ENCODE measurements at regions not wholly inside any gene's neighbourhood (a gene's known extent, or its start where the extent isn't known, plus 50 kb on each side); places are given as distances from the start of the nearest gene placed in this dataset.

GRCh38 chr18:56136105-56136504, 502.3 kb downstream of the TXNL1 start (continued):
- TF ChIP-seq YBX1 (IDR thresholded peaks at IDR 0.05): no peak
- no peak for TF ChIP-seq FIP1L1 (IDR thresholded peaks at IDR 0.05; ENCODE audit: low read depth, low read length, poor library complexity, severe bottlenecking)
- TF ChIP-seq MCM2 (IDR thresholded peaks at IDR 0.05; ENCODE audit: low read depth): no peak
- TF ChIP-seq ZBTB8A (IDR thresholded peaks at IDR 0.05; ENCODE audit: partially characterized antibody): no peak
- TF ChIP-seq ZNF384 (IDR thresholded peaks at IDR 0.05; ENCODE audit: low read depth, low read length): no peak
- TF ChIP-seq, protein P1, sequence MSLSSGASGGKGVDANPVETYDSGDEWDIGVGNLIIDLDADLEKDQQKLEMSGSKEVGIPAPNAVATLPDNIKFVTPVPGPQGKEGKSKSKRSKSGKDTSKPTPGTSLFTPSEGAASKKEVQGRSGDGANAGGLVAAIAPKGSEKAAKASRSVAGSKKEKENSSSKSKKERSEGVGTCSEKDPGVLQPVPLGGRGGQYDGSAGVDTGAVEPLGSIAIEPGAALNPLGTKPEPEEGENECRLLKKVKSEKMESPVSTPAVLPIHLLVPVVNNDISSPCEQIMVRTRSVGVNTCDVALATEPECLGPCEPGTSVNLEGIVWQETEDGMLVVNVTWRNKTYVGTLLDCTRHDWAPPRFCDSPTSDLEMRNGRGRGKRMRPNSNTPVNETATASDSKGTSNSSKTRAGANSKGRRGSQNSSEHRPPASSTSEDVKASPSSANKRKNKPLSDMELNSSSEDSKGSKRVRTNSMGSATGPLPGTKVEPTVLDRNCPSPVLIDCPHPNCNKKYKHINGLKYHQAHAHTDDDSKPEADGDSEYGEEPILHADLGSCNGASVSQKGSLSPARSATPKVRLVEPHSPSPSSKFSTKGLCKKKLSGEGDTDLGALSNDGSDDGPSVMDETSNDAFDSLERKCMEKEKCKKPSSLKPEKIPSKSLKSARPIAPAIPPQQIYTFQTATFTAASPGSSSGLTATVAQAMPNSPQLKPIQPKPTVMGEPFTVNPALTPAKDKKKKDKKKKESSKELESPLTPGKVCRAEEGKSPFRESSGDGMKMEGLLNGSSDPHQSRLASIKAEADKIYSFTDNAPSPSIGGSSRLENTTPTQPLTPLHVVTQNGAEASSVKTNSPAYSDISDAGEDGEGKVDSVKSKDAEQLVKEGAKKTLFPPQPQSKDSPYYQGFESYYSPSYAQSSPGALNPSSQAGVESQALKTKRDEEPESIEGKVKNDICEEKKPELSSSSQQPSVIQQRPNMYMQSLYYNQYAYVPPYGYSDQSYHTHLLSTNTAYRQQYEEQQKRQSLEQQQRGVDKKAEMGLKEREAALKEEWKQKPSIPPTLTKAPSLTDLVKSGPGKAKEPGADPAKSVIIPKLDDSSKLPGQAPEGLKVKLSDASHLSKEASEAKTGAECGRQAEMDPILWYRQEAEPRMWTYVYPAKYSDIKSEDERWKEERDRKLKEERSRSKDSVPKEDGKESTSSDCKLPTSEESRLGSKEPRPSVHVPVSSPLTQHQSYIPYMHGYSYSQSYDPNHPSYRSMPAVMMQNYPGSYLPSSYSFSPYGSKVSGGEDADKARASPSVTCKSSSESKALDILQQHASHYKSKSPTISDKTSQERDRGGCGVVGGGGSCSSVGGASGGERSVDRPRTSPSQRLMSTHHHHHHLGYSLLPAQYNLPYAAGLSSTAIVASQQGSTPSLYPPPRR (CRISPR knock-in tag; IDR thresholded peaks at IDR 0.05; ENCODE audit: borderline replicate concordance): no peak
- TF ChIP-seq TFE3 (CRISPR knock-in tag; IDR thresholded peaks at IDR 0.05): no peak
- TF ChIP-seq ARHGAP35 (IDR thresholded peaks at IDR 0.05; ENCODE audit: partially characterized antibody): no peak
- no peak for TF ChIP-seq ZFP36 (IDR thresholded peaks at IDR 0.05; ENCODE audit: low read depth, low read length, partially characterized antibody)
